GM12891 (cell line): ENCODE measurements at regions not wholly inside any gene's neighbourhood (a gene's known extent, or its start where the extent isn't known, plus 50 kb on each side); places are given as distances from the start of the nearest gene placed in this dataset.

Source experiments
- PAX5 ChIP-seq: IDR thresholded peaks from 2 replicates; pipeline ENCODE4 v1.6.1; 2011; ENCODE audit warnings: low read length, moderate library complexity, mild to moderate bottlenecking; ENCODE audit not compliant: insufficient read depth, severe bottlenecking
- POLR2A ChIP-seq: IDR thresholded peaks from 2 replicates; pipeline ENCODE4 v1.6.1; 2011; ENCODE audit warnings: low read depth, low read length, control low read depth

GRCh38 chr5:162520878-162521277, 453.3 kb downstream of the GABRG2 start:
- TF ChIP-seq POLR2A (no peak), PAX5 (no peak)
